H9 (cell line): ENCODE measurements at regions not wholly inside any gene's neighbourhood (a gene's known extent, or its start where the extent isn't known, plus 50 kb on each side); places are given as distances from the start of the nearest gene placed in this dataset.

Experiments
- DNase-seq: peaks from one replicate; pipeline ENCODE4 v3.0.0-alpha.2; 2017
- H2AFZ ChIP-seq: one replicate; pipeline ENCODE4 v1.6.1; 2013; ENCODE audit warnings: mild to moderate bottlenecking, low read length, control low read depth, moderate library complexity
- H2AK5ac ChIP-seq: 2 replicates; pipeline ENCODE4 v1.6.1; 2013; ENCODE audit warnings: low read length, control low read depth, mixed read lengths; ENCODE audit not compliant: insufficient read length
- H2BK120ac ChIP-seq: one replicate; pipeline ENCODE4 v1.6.1; 2013; ENCODE audit warnings: low read depth, mild to moderate bottlenecking, low read length, control low read depth, inconsistent platforms; ENCODE audit not compliant: poor library complexity, severe bottlenecking
- H2BK12ac ChIP-seq: 2 replicates; pipeline ENCODE4 v1.6.1; 2013; ENCODE audit warnings: low read length, control low read depth, mixed read lengths, low read depth; ENCODE audit not compliant: insufficient read length
- H2BK15ac ChIP-seq: 2 replicates; pipeline ENCODE4 v1.6.1; 2013; ENCODE audit warnings: low read depth, low read length, control low read depth
- H2BK20ac ChIP-seq: one replicate; pipeline ENCODE4 v1.6.1; 2013; ENCODE audit warnings: low read depth, mild to moderate bottlenecking, low read length, control low read depth, inconsistent platforms; ENCODE audit not compliant: poor library complexity, severe bottlenecking
- H2BK5ac ChIP-seq: 2 replicates; pipeline ENCODE4 v1.6.1; 2013; ENCODE audit warnings: low read length, control low read depth, mixed read lengths; ENCODE audit not compliant: insufficient read length
- H3K14ac ChIP-seq: 2 replicates; pipeline ENCODE4 v1.6.1; 2013; ENCODE audit warnings: low read length, control low read depth; ENCODE audit not compliant: insufficient read depth
- H3K18ac ChIP-seq: 2 replicates; pipeline ENCODE4 v1.6.1; 2013; ENCODE audit warnings: low read depth, mild to moderate bottlenecking, mixed read lengths, low read length, control low read depth; ENCODE audit not compliant: insufficient read length
- H3K23ac ChIP-seq: 2 replicates; pipeline ENCODE4 v1.6.1; 2013; ENCODE audit warnings: low read length, control low read depth, mixed read lengths, low read depth; ENCODE audit not compliant: insufficient read length
- H3K23me2 ChIP-seq: 2 replicates; pipeline ENCODE4 v1.6.1; 2013; ENCODE audit warnings: low read depth, mild to moderate bottlenecking, mixed read lengths, low read length, control low read depth; ENCODE audit not compliant: insufficient read length, poor library complexity, severe bottlenecking
- H3K27ac ChIP-seq: 2 replicates; pipeline ENCODE4 v1.5.1; 2013; ENCODE audit warnings: low read length, control low read depth, mixed read lengths, low read depth; ENCODE audit not compliant: insufficient read length
- H3K27me3 ChIP-seq: 2 replicates; pipeline ENCODE4 v1.6.1; 2013; ENCODE audit warnings: low read length, control low read depth, inconsistent platforms; ENCODE audit not compliant: insufficient read depth
- H3K4ac ChIP-seq: 2 replicates; pipeline ENCODE4 v1.6.1; 2013; ENCODE audit warnings: low read depth, mild to moderate bottlenecking, control low read depth, inconsistent platforms, low read length, moderate library complexity
- H3K4me1 ChIP-seq: 2 replicates; pipeline ENCODE4 v1.6.1; 2013; ENCODE audit warnings: low read length, control low read depth, inconsistent platforms; ENCODE audit not compliant: insufficient read depth
- H3K4me2 ChIP-seq: 2 replicates; pipeline ENCODE4 v1.6.1; 2013; ENCODE audit warnings: low read length, control low read depth, mixed read lengths; ENCODE audit not compliant: insufficient read length, insufficient read depth
- H3K56ac ChIP-seq: 2 replicates; pipeline ENCODE4 v1.6.1; 2013; ENCODE audit warnings: low read depth, mild to moderate bottlenecking, mixed read lengths, low read length, control low read depth; ENCODE audit not compliant: insufficient read length
- H3K79me1 ChIP-seq: 2 replicates; pipeline ENCODE4 v1.6.1; 2013; ENCODE audit warnings: low read depth, mild to moderate bottlenecking, moderate library complexity, low read length, control low read depth, inconsistent platforms; ENCODE audit not compliant: insufficient read depth, poor library complexity, severe bottlenecking
- H3K79me2 ChIP-seq: 2 replicates; pipeline ENCODE4 v1.6.1; 2013; ENCODE audit warnings: low read length, control low read depth, inconsistent platforms; ENCODE audit not compliant: insufficient read depth
- H3K9ac ChIP-seq: 2 replicates; pipeline ENCODE4 v1.6.1; 2013; ENCODE audit warnings: low read length, control low read depth, mixed read lengths; ENCODE audit not compliant: insufficient read length; ENCODE audit errors: extremely low read depth
- H3K9me3 ChIP-seq: one replicate; pipeline ENCODE4 v1.6.1; 2013; ENCODE audit warnings: low read depth, low read length, inconsistent platforms; ENCODE audit not compliant: control insufficient read depth
- H3T11ph ChIP-seq: one replicate; pipeline ENCODE4 v1.6.1; 2013; ENCODE audit warnings: mild to moderate bottlenecking, low read length, control low read depth, inconsistent platforms
- H4K20me1 ChIP-seq: one replicate; pipeline ENCODE4 v1.6.1; 2013; ENCODE audit not compliant: control insufficient read depth, insufficient read length, insufficient read depth
- H4K5ac ChIP-seq: 2 replicates; pipeline ENCODE4 v1.6.1; 2013; ENCODE audit warnings: low read depth, mild to moderate bottlenecking, mixed read lengths, low read length, control low read depth; ENCODE audit not compliant: insufficient read length
- H4K8ac ChIP-seq: replicated peaks from 2 replicates; pipeline ENCODE4 v1.6.1; 2013; ENCODE audit warnings: low read length, control low read depth, mixed read lengths, low read depth; ENCODE audit not compliant: insufficient read length
- H4K91ac ChIP-seq: 2 replicates; pipeline ENCODE4 v1.6.1; 2013; ENCODE audit warnings: low read depth, mild to moderate bottlenecking, moderate library complexity, mixed read lengths, low read length, control low read depth; ENCODE audit not compliant: insufficient read length
- H3K27ac Mint-ChIP-seq, 3 experiments: 2 replicates in 2 of 3; 3 replicates in 1 of 3; pipeline ENCODE4 v1.8.0; 2020 to 2021; ENCODE audit warnings: mixed read lengths in 3 of 3, mild to moderate bottlenecking in 1 of 3, moderate library complexity in 1 of 3
- H3K27me3 Mint-ChIP-seq: 2 replicates; pipeline ENCODE4 v1.8.0; 2021; ENCODE audit warnings: low read depth, mild to moderate bottlenecking, moderate library complexity, mixed read lengths
- H3K36me3 Mint-ChIP-seq, 3 experiments: 2 replicates in 2 of 3; 3 replicates in 1 of 3; pipeline ENCODE4 v1.8.0; 2020 to 2021; ENCODE audit warnings: low read depth in 3 of 3, mixed read lengths in 3 of 3; ENCODE audit not compliant: insufficient read depth in 1 of 3
- H3K4me1 Mint-ChIP-seq, 2 experiments: 2 replicates each; pipeline ENCODE4 v1.8.0; 2020; ENCODE audit warnings: mixed read lengths in 2 of 2
- H3K4me3 Mint-ChIP-seq, 2 experiments: 2 replicates in 1 of 2; 3 replicates in 1 of 2; pipeline ENCODE4 v1.8.0; 2020 to 2021; ENCODE audit warnings: mild to moderate bottlenecking in 2 of 2, mixed read lengths in 2 of 2, moderate library complexity in 1 of 2
- H3K9me3 Mint-ChIP-seq, 2 experiments: 2 replicates in 1 of 2; 3 replicates in 1 of 2; pipeline ENCODE4 v1.8.0; 2020; ENCODE audit warnings: mild to moderate bottlenecking in 2 of 2, mixed read lengths in 2 of 2, moderate library complexity in 1 of 2
- TF ChIP-seq, protein P1 (sequence below): fragments of 200-600 bp; sonication (generic); conservative IDR thresholded peaks from 3 replicates; pipeline ENCODE4 v1.8.0; 2021; ENCODE audit warnings: antibody characterized with exemption, mild to moderate bottlenecking

DNA sequence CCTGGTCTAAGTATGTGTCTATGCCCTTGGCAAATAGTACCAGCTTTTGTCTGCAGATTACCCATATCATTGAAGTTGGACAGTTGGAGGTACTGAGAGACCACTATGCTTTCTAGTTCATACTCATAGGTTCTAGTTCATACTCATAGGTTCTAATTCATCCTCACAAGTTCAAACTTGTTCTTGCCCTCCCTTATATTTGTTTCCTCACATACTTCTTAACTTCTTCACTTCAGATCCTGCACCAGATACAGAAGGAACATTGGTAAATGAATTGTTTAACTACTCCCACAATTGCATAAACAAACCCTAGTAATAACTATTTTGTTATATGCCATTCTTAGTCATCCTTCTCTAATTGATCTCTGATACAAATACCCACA lies 172.2 kb downstream of the SLITRK1 start:
- Histone ChIP-seq H4K5ac (no peak overlapping the region), H2BK5ac (no peak overlapping the region), H4K20me1 (no peaks in the 10 kb centered on the region), H2AFZ (no peak overlapping the region), H3K4ac (no peak overlapping the region), H2BK20ac (no peak overlapping the region), H2AK5ac (no peak overlapping the region), H3K79me2 (no peaks in the 10 kb centered on the region), H3K56ac (no peak overlapping the region), H2BK12ac (no peak overlapping the region), H3K23me2 (no peaks in the 10 kb centered on the region), H2BK15ac (no peak overlapping the region), H3K18ac (no peak overlapping the region), H3K27ac (no peak overlapping the region), H3K14ac (no peak overlapping the region), H3T11ph (no peak overlapping the region), H4K8ac (no peak overlapping the region), H3K4me1 (no peaks in the 10 kb centered on the region; the same call in 1 of the 2 replicates), H2BK120ac (no peak overlapping the region), H3K27me3 (no peaks in the 10 kb centered on the region), H3K9ac (no peak overlapping the region), H3K23ac (no peak overlapping the region), H3K9me3 (no peaks in the 10 kb centered on the region), H3K4me2 (no peak overlapping the region), H4K91ac (no peak overlapping the region), H3K79me1 (no peaks in the 10 kb centered on the region)
- no peak for DNase-seq
- TF ChIP-seq, protein P1, sequence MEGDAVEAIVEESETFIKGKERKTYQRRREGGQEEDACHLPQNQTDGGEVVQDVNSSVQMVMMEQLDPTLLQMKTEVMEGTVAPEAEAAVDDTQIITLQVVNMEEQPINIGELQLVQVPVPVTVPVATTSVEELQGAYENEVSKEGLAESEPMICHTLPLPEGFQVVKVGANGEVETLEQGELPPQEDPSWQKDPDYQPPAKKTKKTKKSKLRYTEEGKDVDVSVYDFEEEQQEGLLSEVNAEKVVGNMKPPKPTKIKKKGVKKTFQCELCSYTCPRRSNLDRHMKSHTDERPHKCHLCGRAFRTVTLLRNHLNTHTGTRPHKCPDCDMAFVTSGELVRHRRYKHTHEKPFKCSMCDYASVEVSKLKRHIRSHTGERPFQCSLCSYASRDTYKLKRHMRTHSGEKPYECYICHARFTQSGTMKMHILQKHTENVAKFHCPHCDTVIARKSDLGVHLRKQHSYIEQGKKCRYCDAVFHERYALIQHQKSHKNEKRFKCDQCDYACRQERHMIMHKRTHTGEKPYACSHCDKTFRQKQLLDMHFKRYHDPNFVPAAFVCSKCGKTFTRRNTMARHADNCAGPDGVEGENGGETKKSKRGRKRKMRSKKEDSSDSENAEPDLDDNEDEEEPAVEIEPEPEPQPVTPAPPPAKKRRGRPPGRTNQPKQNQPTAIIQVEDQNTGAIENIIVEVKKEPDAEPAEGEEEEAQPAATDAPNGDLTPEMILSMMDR = no peak
- Mint-ChIP-seq H3K27me3 (no peaks in the 10 kb centered on the region), H3K4me1 (peaks cover 10 to 12% of the 10 kb centered on the region in 2 experiments), H3K27ac (no peak overlapping the region), H3K36me3 (peaks cover 0 to 2% (median 0%) of the 10 kb centered on the region in 3 experiments; a peak in 1 of 7 replicates), H3K4me3 (no peak overlapping the region), H3K9me3 (0 out of 5 replicates have a peak, but pooled peaks cover 0 to 2% of the 10 kb centered on the region in 2 experiments)
